Subcutaneous abdominal adipose tissue (tissue), 5 donors: ENCODE measurements at regions not wholly inside any gene's neighbourhood (a gene's known extent, or its start where the extent isn't known, plus 50 kb on each side); places are given as distances from the start of the nearest gene placed in this dataset.

Experiments
- H3K27ac ChIP-seq: one replicate; pipeline ENCODE4 v1.7.0; 2013; ENCODE audit warnings: low read depth, mild to moderate bottlenecking, inconsistent platforms, low read length, moderate library complexity
- H3K27me3 ChIP-seq, 5 donors: one replicate each; pipeline ENCODE4 v1.7.0; 2013; ENCODE audit warnings: low read length in 5 of 5, inconsistent platforms in 1 of 5; ENCODE audit not compliant: control insufficient read depth in 5 of 5, insufficient read depth in 4 of 5
- H3K36me3 ChIP-seq, 5 donors: one replicate each; pipeline ENCODE4 v1.7.0; 2013; ENCODE audit warnings: low read length in 5 of 5; ENCODE audit not compliant: control insufficient read depth in 5 of 5, insufficient read depth in 5 of 5
- H3K4me1 ChIP-seq, 5 donors: one replicate each; pipeline ENCODE4 v1.7.0; 2013; ENCODE audit warnings: low read length in 5 of 5, mild to moderate bottlenecking in 3 of 5, moderate library complexity in 1 of 5; ENCODE audit not compliant: control insufficient read depth in 5 of 5, insufficient read depth in 5 of 5
- H3K4me3 ChIP-seq, 5 donors: one replicate each; pipeline ENCODE4 v1.7.0; 2013; ENCODE audit warnings: low read length in 5 of 5, low read depth in 1 of 5
- H3K9ac ChIP-seq, 5 donors: one replicate each; pipeline ENCODE4 v1.7.0; 2013; ENCODE audit warnings: low read length in 5 of 5, mild to moderate bottlenecking in 4 of 5, moderate library complexity in 3 of 5
- H3K9me3 ChIP-seq, 5 donors: one replicate each; pipeline ENCODE4 v1.7.0; 2013; ENCODE audit warnings: low read length in 5 of 5; ENCODE audit not compliant: control insufficient read depth in 5 of 5
- donor health status: healthy.
- donor health status: healthy.
- donor health status: healthy.
- donor health status: healthy.
- donor health status: healthy.

DNA sequence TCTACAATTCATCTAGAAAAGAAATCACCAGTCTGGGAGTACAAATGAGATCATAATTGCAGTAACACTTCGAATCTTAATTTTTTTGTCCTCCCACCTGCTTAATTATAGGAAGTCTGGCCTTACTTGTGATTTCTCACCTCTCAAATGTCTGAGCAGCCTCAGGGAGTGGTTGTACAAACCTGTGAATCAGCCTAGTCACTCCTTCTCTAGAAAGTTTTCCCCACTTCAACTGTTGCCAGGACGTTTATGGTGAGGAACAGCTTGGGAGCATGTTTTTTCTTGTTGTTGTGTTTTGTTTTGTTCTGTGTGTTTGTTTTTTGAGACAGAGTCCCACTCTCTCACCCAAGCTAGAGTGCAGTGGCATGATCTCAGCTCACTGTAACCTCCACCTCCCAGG, 50.3 kb upstream of the CLDN10 start:
- Histone ChIP-seq H3K4me3 (no peak overlapping the region), H3K9me3 (peaks cover 0 to 11% (median 4%) of the 10 kb centered on the region in 5 donors), H3K27me3 (peaks cover 0 to 2% (median 0%) of the 10 kb centered on the region in 5 donors)

More for the DNA sequence above, 50.3 kb upstream of the CLDN10 start:
- Histone ChIP-seq H3K4me1 (no peaks in the 10 kb centered on the region), H3K36me3 (no peaks in the 10 kb centered on the region), H3K9ac (no peak overlapping the region), H3K27ac (no peak overlapping the region)
